ENCODE measurements at regions not wholly inside any gene's neighbourhood (a gene's known extent, or its start where the extent isn't known, plus 50 kb on each side); places are given as distances from the start of the nearest gene placed in this dataset.

DNA sequence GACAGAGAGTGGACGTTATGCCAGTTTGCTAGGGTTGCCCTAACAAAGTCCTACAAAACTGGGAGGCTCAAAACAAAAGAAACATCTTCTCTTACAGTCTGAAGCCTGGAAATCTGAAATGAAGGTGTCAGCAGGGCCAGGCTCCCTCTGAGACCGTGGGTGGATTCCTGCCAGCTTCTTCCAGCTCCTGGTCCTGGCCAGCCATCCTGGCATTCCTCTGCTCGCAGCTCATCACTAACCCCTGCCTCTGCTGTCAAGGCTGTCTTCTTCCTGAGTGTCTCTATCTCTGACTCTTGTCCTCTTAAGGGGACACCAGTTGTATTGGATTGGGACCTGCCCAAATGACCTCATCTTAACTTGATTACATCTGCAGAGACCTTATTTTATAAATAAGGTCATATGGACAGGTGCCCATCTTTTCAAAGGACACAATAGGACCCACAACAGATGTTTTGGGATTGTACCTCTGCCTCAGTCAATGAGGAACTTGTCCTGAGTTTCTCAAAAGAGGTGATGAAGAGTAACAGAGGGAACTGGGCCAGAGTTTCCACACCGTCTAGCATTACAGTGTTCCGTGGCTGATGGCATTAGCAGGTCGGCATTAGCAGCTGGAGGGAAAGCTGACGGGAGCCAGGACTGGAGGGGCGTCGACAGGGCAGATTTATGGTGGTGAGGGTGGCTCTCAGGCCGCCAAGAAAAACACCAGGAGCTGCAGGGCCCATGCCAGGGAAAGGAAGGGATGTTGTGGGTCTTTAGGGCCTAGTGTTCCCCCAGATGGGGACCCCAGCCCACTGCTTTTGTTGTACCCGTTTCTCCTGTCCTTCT lies 157.3 kb downstream of the TBXT start:
- TF ChIP-seq POLR2A (IDR thresholded peaks at IDR 0.05) = no peak
- TF ChIP-seq, protein P1, sequence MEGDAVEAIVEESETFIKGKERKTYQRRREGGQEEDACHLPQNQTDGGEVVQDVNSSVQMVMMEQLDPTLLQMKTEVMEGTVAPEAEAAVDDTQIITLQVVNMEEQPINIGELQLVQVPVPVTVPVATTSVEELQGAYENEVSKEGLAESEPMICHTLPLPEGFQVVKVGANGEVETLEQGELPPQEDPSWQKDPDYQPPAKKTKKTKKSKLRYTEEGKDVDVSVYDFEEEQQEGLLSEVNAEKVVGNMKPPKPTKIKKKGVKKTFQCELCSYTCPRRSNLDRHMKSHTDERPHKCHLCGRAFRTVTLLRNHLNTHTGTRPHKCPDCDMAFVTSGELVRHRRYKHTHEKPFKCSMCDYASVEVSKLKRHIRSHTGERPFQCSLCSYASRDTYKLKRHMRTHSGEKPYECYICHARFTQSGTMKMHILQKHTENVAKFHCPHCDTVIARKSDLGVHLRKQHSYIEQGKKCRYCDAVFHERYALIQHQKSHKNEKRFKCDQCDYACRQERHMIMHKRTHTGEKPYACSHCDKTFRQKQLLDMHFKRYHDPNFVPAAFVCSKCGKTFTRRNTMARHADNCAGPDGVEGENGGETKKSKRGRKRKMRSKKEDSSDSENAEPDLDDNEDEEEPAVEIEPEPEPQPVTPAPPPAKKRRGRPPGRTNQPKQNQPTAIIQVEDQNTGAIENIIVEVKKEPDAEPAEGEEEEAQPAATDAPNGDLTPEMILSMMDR (IDR thresholded peaks at IDR 0.05) = no peak

Data from prostate gland (tissue), 2 donors.